ENCODE measurements at regions not wholly inside any gene's neighbourhood (a gene's known extent, or its start where the extent isn't known, plus 50 kb on each side); places are given as distances from the start of the nearest gene placed in this dataset.
A peak's percentile ranks its signal among the peaks of the same experiment; 100 is the strongest.
"Not testable (repeated sequence)": the region's sequence is repeated elsewhere in the genome, so short reads cannot be mapped to it uniquely, and the experiment has no call there.

GRCh38 chr9:15372455-15372854 lies 50.2 kb upstream of the SNAPC3 start:
- no peak for DNase-seq

DNA sequence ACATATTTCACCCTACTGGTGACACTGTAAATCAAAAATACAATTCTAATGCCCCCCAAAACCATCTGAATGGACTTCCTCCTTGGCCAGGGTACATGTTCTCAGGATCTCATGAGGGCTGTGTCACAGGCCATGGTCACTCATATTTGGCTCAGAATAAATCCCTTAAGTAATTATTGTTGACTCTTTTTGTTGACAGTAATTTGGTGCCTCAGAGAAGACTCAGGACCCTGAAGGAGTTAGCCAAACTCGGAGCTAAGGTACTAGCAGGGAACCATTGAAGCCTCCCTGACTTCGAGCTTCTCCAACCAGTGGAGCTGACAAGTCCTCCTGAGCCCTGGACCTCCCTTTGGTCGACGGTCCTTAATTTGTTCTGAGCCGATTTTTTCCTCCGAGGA lies 51.2 kb upstream of the SNAPC3 start:
- no peak for DNase-seq

DNA sequence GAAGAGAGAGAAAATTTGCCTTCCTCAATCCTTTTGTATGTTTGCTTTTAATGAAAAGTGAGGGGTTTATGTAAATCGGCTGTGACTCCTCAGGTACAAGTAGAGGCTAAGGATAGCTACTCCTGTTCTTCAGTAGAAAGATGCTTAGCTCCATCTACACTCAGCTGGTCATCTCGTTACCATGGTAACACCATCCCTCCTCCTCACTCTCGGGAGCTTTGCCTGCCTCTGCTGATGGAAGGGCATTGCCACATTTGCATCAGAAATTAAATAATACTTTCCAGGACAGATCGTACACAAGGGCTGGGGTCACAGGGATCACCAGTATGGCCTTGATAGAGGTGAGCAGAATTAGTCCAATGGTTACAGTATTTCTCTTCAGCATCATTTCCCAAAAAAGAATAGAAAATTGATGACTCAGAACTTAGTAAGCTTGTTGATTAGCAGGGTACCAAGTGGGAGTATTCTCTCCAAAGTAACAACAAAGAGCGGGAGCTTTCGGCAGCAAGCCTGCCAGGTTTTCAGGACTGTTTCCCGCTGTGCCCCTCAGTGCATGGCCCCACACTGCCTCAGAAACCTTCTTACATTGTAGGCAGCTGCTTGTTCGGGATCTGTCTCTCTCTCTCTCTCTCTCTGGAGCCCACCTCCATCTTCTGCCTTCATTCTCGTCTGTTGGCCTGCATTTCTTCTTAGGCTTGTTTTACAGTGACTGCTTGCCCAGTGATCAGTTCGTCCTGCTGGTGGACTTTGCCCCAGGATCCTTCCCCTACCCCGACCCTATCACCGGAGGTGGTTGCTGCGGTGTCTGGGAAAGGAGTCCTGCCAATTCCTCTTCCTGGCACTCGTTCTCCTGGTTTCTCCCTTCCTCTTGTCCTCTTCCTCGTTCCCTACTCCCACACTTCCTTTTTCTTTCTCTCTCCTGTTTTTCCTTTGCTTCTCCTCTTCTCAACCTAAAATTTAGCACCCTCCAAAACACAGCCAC lies 51.9 kb upstream of the SNAPC3 start:
- peak in 1 of 2 experiments; percentile 29 for DNase-seq

DNA sequence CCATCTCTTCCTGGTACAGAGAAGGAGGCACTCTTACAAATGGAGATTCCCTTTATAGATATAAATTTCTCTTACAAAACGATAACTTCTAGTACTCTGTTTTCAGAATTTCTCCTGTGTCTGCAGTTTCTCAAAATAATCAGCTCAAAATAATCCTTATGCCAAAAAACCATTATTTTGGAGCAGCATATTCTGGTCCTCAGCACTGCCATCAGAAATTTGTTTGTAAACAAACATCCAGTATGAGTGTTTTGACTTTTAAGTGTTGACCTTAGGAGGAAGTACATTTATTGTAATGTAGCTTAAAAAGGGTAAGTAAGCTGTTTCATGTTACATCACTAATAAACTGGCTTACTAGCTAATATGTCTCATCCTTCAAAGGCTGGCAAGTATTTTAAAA lies 52.8 kb upstream of the SNAPC3 start:
- DNase-seq: no peak

DNA sequence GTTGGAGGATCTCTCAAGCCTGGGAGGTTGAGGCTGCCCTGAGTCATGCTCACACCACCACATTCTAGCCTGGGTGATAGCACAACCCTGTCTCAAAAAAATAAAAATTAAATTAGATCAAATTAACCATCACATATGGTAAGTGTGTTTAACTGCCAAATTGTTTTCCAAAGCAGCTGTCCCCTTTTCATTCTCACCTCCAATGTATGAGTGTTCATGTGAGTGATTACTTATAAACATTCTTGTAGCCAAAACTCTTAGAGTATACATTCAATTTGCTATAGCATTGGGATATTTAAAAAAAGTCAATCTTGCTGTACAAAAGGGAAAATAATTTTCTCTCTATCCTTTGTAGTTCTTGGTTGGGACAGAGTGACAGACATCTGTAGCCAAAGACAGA lies 53.4 kb upstream of the SNAPC3 start:
- no peak for DNase-seq

GRCh38 chr9:15364975-15365553 lies 57.6 kb upstream of the SNAPC3 start:
- not testable (repeated sequence) for DNase-seq

- no peak for DNase-seq
These were observed 54.7 kb upstream of the TTC39B start for GRCh38 chr9:15361737-15362136.

- DNase-seq: no peak
These were observed 50.1 kb upstream of the TTC39B start for GRCh38 chr9:15357050-15357653.
